HL-60/S4 treated with retinoic acid at 250 ng/mL for 4 days and 3 days (cell line): ENCODE measurements at regions not wholly inside any gene's neighbourhood (a gene's known extent, or its start where the extent isn't known, plus 50 kb on each side); places are given as distances from the start of the nearest gene placed in this dataset.

Experiments
- in situ Hi-C: fragments of 300-500 bp; cut with MboI; formaldehyde crosslinking; loops from 2 replicates; pipeline ENCODE4 v1.7.0; 2022; ENCODE audit warnings: low sequenced_read_pairs

- in situ Hi-C loops: no loop called here
Measured at GRCh38 chr4:27467351-27467750, 606.7 kb downstream of the STIM2 start.

GRCh38 chr4:27472364-27472763 lies 611.7 kb downstream of the STIM2 start:
- in situ Hi-C loops: no loop called here

GRCh38 chr4:27474691-27475090 lies 614.0 kb downstream of the STIM2 start:
- in situ Hi-C loops: no loop called here

- in situ Hi-C loops: no loop called here
Measured at GRCh38 chr4:27484216-27484615, 623.6 kb downstream of the STIM2 start.

GRCh38 chr4:27490315-27490714 lies 629.7 kb downstream of the STIM2 start:
- in situ Hi-C loops: no loop called here

- in situ Hi-C loops: no loop called here
Measured at GRCh38 chr4:27490766-27491165, 630.1 kb downstream of the STIM2 start.

- in situ Hi-C loops: no loop called here
Measured at GRCh38 chr4:27506401-27506800, 645.8 kb downstream of the STIM2 start.

GRCh38 chr4:27514711-27515110 lies 654.1 kb downstream of the STIM2 start:
- in situ Hi-C loops: no loop called here

GRCh38 chr4:27515140-27515539 lies 654.5 kb downstream of the STIM2 start:
- in situ Hi-C loops: no loop called here

- in situ Hi-C loops: no loop called here
Measured at GRCh38 chr4:27518876-27519275, 658.2 kb downstream of the STIM2 start.

GRCh38 chr4:27524224-27524623 lies 663.6 kb downstream of the STIM2 start:
- in situ Hi-C loops: no loop called here

- in situ Hi-C loops: no loop called here
Measured at GRCh38 chr4:27534488-27534887, 673.8 kb downstream of the STIM2 start.

GRCh38 chr4:27568236-27568951 lies 707.8 kb downstream of the STIM2 start:
- in situ Hi-C loops: no loop called here

- in situ Hi-C loops: no loop called here
Measured at GRCh38 chr4:27568952-27569319, 708.3 kb downstream of the STIM2 start.

- in situ Hi-C loops: no loop called here
Measured at GRCh38 chr4:27574743-27575142, 714.1 kb downstream of the STIM2 start.

GRCh38 chr4:27577951-27578350 lies 717.3 kb downstream of the STIM2 start:
- in situ Hi-C loops: no loop called here

GRCh38 chr4:27592738-27593137 lies 732.1 kb downstream of the STIM2 start:
- in situ Hi-C loops: no loop called here

GRCh38 chr4:27594922-27595321 lies 734.3 kb downstream of the STIM2 start:
- in situ Hi-C loops: no loop called here

GRCh38 chr4:27595571-27596360 lies 735.1 kb downstream of the STIM2 start:
- in situ Hi-C loops: no loop called here

GRCh38 chr4:27602172-27602571 lies 741.5 kb downstream of the STIM2 start:
- in situ Hi-C loops: no loop called here

- in situ Hi-C loops: no loop called here
Measured at GRCh38 chr4:27604692-27605091, 744.1 kb downstream of the STIM2 start.

- in situ Hi-C loops: no loop called here
Measured at GRCh38 chr4:27616166-27616565, 755.5 kb downstream of the STIM2 start.
